HepG2 (cell line): ENCODE measurements at regions not wholly inside any gene's neighbourhood (a gene's known extent, or its start where the extent isn't known, plus 50 kb on each side); places are given as distances from the start of the nearest gene placed in this dataset.

Experiments
- ATAC-seq: fragments of 200-7000 bp; cut with Tn5 transposase; 3 replicates; pipeline ENCODE4 v1.9.1; 2020; ENCODE audit warnings: mild to moderate bottlenecking, moderate library complexity
- BruUV-seq: library from RNA; stranded (reverse); fragments of 400-500 nt; replicated peaks from 2 replicates; lab custom pipeline; 2021; lab: Mats Ljungman, UMichigan
- CTCF ChIA-PET: fragments of 300-600 bp; formaldehyde crosslinking; extraction: SDS; loops from one replicate; lab custom pipeline; 2021; ENCODE audit warnings: low total read pairs, inconsistent platforms, low intra/inter-chr PET ratio; lab: Yijun Ruan, JAX
- POLR2A ChIA-PET: fragments of 350-600 bp; sonication (Branson Sonifier 250); formaldehyde crosslinking; loops from one replicate; lab custom pipeline; 2020; ENCODE audit warnings: antibody characterized with exemption, inconsistent platforms; lab: Yijun Ruan, JAX
- DNase-seq: peaks from one replicate; pipeline ENCODE4 v3.0.0-alpha.2; 2015; ENCODE audit warnings: low spot score
- FAIRE-seq: peaks from 3 replicates; lab custom pipeline; 2011; peaks lifted over from hg19 to GRCh38; lab: Jason Lieb, UNC
- H2AFZ ChIP-seq: one replicate; pipeline ENCODE4 v1.6.1; 2011; ENCODE audit warnings: low read length, inconsistent platforms
- H3K27ac ChIP-seq: fragments of 300-600 bp; 3 replicates; pipeline ENCODE4 v1.8.0; 2011; ENCODE audit warnings: mixed run types, mild to moderate bottlenecking, mixed read lengths, low read length, inconsistent platforms; ENCODE audit not compliant: insufficient read depth; ENCODE audit errors: extremely low read length
- H3K27me3 ChIP-seq, 2 experiments: fragments of 200-600 bp in 1 of 2; 2 replicates in 1 of 2; 3 replicates in 1 of 2; pipeline versions ENCODE4 v1.6.0 to v1.8.0; 2011; ENCODE audit warnings: low read length in 2 of 2, mild to moderate bottlenecking in 2 of 2, moderate library complexity in 2 of 2, inconsistent platforms in 1 of 2; ENCODE audit not compliant: insufficient read depth in 2 of 2, control insufficient read depth in 1 of 2
- H3K36me3 ChIP-seq, 2 experiments: fragments of 200-600 bp in 1 of 2; replicated peaks in 1 of 2; 2 replicates in 1 of 2; 3 replicates in 1 of 2; pipeline versions ENCODE4 v1.5.1 to v1.8.0; 2011; ENCODE audit warnings: low read length in 2 of 2, inconsistent platforms in 1 of 2; ENCODE audit not compliant: insufficient read depth in 2 of 2, control insufficient read depth in 1 of 2
- H3K4me1 ChIP-seq: 2 replicates; pipeline ENCODE4 v1.5.1; 2012; ENCODE audit warnings: low read length, inconsistent platforms; ENCODE audit not compliant: insufficient read depth
- H3K4me2 ChIP-seq: 2 replicates; pipeline ENCODE4 v1.6.0; 2011; ENCODE audit warnings: low read depth, low read length, inconsistent platforms
- H3K4me3 ChIP-seq, 3 experiments: fragments of 200-600 bp in 1 of 3; sonication (generic), shearing (Covaris generic) in 1 of 3; replicated peaks in 1 of 3; 2 replicates each; pipeline ENCODE4 v1.5.1; 2011 to 2016; ENCODE audit warnings: low read length in 3 of 3, inconsistent platforms in 2 of 3, low read depth in 2 of 3, mild to moderate bottlenecking in 2 of 3, control low read depth in 1 of 3, mixed read lengths in 1 of 3; ENCODE audit not compliant: insufficient read depth in 1 of 3
- H3K79me2 ChIP-seq: one replicate; pipeline ENCODE4 v1.6.1; 2011; ENCODE audit warnings: low read length, inconsistent platforms; ENCODE audit not compliant: insufficient read depth
- H3K9ac ChIP-seq: 2 replicates; pipeline ENCODE4 v1.6.0; 2011; ENCODE audit warnings: mild to moderate bottlenecking, low read depth, low read length, inconsistent platforms; ENCODE audit not compliant: insufficient read depth
- H3K9me3 ChIP-seq: 2 replicates; pipeline ENCODE4 v1.5.1; 2012; ENCODE audit warnings: mild to moderate bottlenecking, low read length
- H4K20me1 ChIP-seq: 2 replicates; pipeline ENCODE4 v1.6.0; 2011; ENCODE audit warnings: inconsistent platforms, mild to moderate bottlenecking, low read length, moderate library complexity; ENCODE audit not compliant: insufficient read depth
- CEBPB ChIP-seq: IDR thresholded peaks from 2 replicates; pipeline ENCODE4 v1.6.1; 2011; ENCODE audit warnings: low read depth, low read length, improper control_type of control experiment, borderline replicate concordance
- EP300 ChIP-seq, 3 experiments: sonication (generic) in 1 of 3; formaldehyde crosslinking in 1 of 3; IDR thresholded peaks; 2 replicates each; pipeline versions ENCODE4 v1.5.1 to v1.6.1; 2011 to 2020; ENCODE audit warnings: low read depth in 2 of 3, low read length in 2 of 3, borderline replicate concordance in 1 of 3, improper control_type of control experiment in 1 of 3, mild to moderate bottlenecking in 1 of 3, missing genetic modification reagents in 1 of 3, moderate library complexity in 1 of 3
- ETV5 ChIP-seq: IDR thresholded peaks from 2 replicates; pipeline ENCODE4 v1.6.1; 2018; ENCODE audit warnings: missing biosample characterization, missing genetic modification reagents, inconsistent platforms, borderline replicate concordance
- FOXA1 ChIP-seq, 2 experiments: fragments of 450-650 bp in 1 of 2; sonication (generic) in 1 of 2; formaldehyde crosslinking in 1 of 2; IDR thresholded peaks; 2 replicates each; pipeline versions ENCODE4 v1.4.0 to v1.6.1; 2016 to 2020; ENCODE audit warnings: missing genetic modification reagents in 1 of 2
- HMG20B ChIP-seq: conservative IDR thresholded peaks from 2 replicates; pipeline ENCODE4 v1.6.1; 2016; ENCODE audit warnings: missing genetic modification reagents, missing compliant biosample characterization
- MED1 ChIP-seq: sonication (generic); formaldehyde crosslinking; IDR thresholded peaks from 2 replicates; pipeline ENCODE4 v1.4.0; 2020; ENCODE audit warnings: missing genetic modification reagents
- STAG1 ChIP-seq: sonication (generic); formaldehyde crosslinking; IDR thresholded peaks from 2 replicates; pipeline ENCODE4 v1.4.0; 2020; ENCODE audit warnings: missing genetic modification reagents
- TEAD3 ChIP-seq: optimal IDR thresholded peaks from 2 replicates; pipeline ENCODE3; 2016; ENCODE audit warnings: borderline replicate concordance
- ZNF780A ChIP-seq: sonication (generic); formaldehyde crosslinking; IDR thresholded peaks from 2 replicates; pipeline ENCODE4 v1.8.0; 2022; ENCODE audit warnings: mild to moderate bottlenecking, missing genetic modification reagents, moderate library complexity
- WGBS: methylation state at CpG from one replicate; pipeline ENCODE4 v1.1.6; 2017; ENCODE audit warnings: low lambda C conversion rate; 5-methylcytosine and 5-hydroxymethylcytosine counted together
- in situ Hi-C: cut with HindIII; loops from 2 replicates; pipeline ENCODE4 v1.10.0; 2017; ENCODE audit warnings: low pct_unique_long_range_greater_than_20kb; ENCODE audit not compliant: extremely low pct_ligation_motif_present
- intact Hi-C: fragments of 100-400 bp; cut with micrococcal nuclease; formaldehyde crosslinking; loops from one replicate; pipeline ENCODE4 v1.10.0; 2022; ENCODE audit not compliant: unreplicated experiment
- TF ChIP-seq, protein P1 (sequence below): IDR thresholded peaks from 2 replicates; pipeline ENCODE4 v1.4.0; 2020; ENCODE audit warnings: mild to moderate bottlenecking, missing genetic modification reagents
- TF ChIP-seq, protein P2 (sequence below): sonication (generic); formaldehyde crosslinking; IDR thresholded peaks from 2 replicates; pipeline ENCODE4 v1.5.0; 2020; ENCODE audit warnings: mild to moderate bottlenecking, missing genetic modification reagents, moderate library complexity

DNA sequence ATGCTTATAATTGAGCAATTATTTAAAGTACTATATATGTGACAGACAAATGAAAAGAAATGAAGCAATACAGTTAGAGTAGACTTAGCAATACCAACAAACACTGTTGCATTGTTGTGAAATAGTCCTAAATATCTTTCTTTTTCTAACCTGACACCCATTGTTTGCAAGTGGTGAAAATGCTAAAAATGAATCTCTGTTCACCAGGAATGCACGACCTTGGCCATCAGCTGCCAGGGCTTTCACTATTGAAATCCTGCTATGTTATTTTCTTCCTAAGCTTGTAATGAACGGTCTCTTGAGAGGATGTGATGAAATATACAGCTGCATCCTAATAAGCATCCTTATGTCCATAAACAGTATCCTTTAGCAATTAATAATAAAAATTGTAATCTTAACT lies 136.2 kb upstream of the MGAT5 start (continued):
- peak; percentile 74 for TF ChIP-seq TEAD3 (CRISPR knock-in tag)
- TF ChIP-seq, protein P1, sequence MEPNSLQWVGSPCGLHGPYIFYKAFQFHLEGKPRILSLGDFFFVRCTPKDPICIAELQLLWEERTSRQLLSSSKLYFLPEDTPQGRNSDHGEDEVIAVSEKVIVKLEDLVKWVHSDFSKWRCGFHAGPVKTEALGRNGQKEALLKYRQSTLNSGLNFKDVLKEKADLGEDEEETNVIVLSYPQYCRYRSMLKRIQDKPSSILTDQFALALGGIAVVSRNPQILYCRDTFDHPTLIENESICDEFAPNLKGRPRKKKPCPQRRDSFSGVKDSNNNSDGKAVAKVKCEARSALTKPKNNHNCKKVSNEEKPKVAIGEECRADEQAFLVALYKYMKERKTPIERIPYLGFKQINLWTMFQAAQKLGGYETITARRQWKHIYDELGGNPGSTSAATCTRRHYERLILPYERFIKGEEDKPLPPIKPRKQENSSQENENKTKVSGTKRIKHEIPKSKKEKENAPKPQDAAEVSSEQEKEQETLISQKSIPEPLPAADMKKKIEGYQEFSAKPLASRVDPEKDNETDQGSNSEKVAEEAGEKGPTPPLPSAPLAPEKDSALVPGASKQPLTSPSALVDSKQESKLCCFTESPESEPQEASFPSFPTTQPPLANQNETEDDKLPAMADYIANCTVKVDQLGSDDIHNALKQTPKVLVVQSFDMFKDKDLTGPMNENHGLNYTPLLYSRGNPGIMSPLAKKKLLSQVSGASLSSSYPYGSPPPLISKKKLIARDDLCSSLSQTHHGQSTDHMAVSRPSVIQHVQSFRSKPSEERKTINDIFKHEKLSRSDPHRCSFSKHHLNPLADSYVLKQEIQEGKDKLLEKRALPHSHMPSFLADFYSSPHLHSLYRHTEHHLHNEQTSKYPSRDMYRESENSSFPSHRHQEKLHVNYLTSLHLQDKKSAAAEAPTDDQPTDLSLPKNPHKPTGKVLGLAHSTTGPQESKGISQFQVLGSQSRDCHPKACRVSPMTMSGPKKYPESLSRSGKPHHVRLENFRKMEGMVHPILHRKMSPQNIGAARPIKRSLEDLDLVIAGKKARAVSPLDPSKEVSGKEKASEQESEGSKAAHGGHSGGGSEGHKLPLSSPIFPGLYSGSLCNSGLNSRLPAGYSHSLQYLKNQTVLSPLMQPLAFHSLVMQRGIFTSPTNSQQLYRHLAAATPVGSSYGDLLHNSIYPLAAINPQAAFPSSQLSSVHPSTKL (CRISPR knock-in tag), result 0 out of 2 replicates have a peak, but pooled peaks have one; percentile 65
- TF ChIP-seq HMG20B (CRISPR knock-in tag), result peak; percentile 90; the same call in 1 of the 2 replicates
- peak; percentile 93 for TF ChIP-seq CEBPB
- TF ChIP-seq FOXA1 (IDR thresholded peaks at IDR 0.05), result no peak
- TF ChIP-seq FOXA1 (CRISPR knock-in tag; IDR thresholded peaks at IDR 0.05), result 0 out of 2 replicates have a peak, but pooled peaks have one; percentile 8

DNA sequence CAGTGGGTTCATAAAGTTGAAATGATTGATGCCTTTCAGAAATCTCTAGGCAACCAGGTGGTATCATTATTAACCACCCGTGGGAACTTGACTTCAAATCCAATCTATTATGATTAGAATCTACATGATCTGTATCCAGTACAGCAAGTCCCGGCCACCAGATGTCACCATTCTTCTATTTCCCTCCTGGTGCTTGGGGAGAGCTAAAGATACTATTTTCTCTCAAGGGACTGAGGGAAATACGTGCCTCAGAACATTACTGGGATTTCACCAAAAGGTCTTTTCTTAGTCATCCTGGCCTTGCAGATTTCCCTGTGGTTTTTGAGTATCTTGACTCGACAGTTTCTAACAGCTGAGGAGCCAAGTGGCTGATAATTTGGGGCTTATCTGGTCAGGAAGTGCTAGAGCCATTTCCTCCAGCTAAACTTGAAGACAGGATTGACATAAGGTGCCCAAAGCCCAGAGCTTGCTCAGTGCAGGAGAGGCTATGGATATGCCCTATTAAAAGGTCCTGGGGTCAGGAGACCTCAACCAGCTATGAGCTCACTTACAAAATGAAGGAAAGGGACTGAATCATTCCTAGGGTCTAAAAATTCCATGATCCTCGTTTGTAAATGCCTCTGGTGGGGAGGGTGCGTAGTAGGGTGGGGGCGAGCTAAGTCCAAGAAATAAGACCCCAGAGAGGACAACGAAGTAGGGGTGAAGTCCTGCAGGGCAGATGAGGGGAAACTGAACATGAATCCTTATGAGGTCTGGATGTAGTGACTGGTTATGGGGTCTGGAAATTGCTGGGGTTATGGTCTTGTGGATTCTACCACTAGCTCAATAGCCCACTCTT lies 135.4 kb upstream of the MGAT5 start:
- Histone ChIP-seq H3K36me3 (no peaks in the 10 kb centered on the region), H3K79me2 (peaks cover 28% of the 10 kb centered on the region), H2AFZ (peak overlapping the region; percentile 95), H3K9ac (peak overlapping the region; percentile 38; the same call in 1 of the 2 replicates), H3K4me3 (peak overlapping the region; percentile 80 to 90 (median 83)), H3K9me3 (no peaks in the 10 kb centered on the region), H3K4me1 (peaks cover 44% of the 10 kb centered on the region), H3K4me2 (peak overlapping the region; percentile 96), H3K27ac (no peak overlapping the region), H3K27me3 (no peaks in the 10 kb centered on the region), H4K20me1 (peaks cover 19% of the 10 kb centered on the region)
- ChIA-PET CTCF (interaction anchor here (0.5 to 3.9 kb wide), 9 partner anchors 89 to 332 kb away, joined by 3 to 60 read pairs (median 7); no protein-coding TSS in a partner anchor), POLR2A (interaction anchor here (1.0 to 4.5 kb wide), 5 partner anchors 89 to 294 kb away, joined by 3 to 48 read pairs (median 8); no protein-coding TSS in a partner anchor)
- intact Hi-C loops (loop anchor here (1.0 to 10.0 kb wide), 10 partner anchors 20 to 796 kb away; partner anchors contain the start of gene CCNT2), in situ Hi-C loops (loop anchor here (5.0 kb wide), 2 partner anchors 89 to 129 kb away; no protein-coding TSS in a partner anchor)
- peak; percentile 47 for ATAC-seq
- DNase-seq, result peak; percentile 92
- 18% methylated on average over 8 of the region's 8 CpGs for WGBS
- peak; percentile 76 for FAIRE-seq
- no TSS peak for BruUV-seq
- TF ChIP-seq, protein P2, sequence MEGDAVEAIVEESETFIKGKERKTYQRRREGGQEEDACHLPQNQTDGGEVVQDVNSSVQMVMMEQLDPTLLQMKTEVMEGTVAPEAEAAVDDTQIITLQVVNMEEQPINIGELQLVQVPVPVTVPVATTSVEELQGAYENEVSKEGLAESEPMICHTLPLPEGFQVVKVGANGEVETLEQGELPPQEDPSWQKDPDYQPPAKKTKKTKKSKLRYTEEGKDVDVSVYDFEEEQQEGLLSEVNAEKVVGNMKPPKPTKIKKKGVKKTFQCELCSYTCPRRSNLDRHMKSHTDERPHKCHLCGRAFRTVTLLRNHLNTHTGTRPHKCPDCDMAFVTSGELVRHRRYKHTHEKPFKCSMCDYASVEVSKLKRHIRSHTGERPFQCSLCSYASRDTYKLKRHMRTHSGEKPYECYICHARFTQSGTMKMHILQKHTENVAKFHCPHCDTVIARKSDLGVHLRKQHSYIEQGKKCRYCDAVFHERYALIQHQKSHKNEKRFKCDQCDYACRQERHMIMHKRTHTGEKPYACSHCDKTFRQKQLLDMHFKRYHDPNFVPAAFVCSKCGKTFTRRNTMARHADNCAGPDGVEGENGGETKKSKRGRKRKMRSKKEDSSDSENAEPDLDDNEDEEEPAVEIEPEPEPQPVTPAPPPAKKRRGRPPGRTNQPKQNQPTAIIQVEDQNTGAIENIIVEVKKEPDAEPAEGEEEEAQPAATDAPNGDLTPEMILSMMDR (CRISPR knock-in tag), result peak; percentile 93
- no peak for TF ChIP-seq ZNF780A (CRISPR knock-in tag)
- TF ChIP-seq STAG1, result peak; percentile 94
- TF ChIP-seq EP300 (IDR thresholded peaks at IDR 0.05; ENCODE audit: low read depth in 2 of 2, low read length in 2 of 2), result 0 out of 4 replicates have a peak, but pooled peaks of 1 of the 2 experiments have one; percentile 9
- no peak for TF ChIP-seq EP300 (CRISPR knock-in tag; IDR thresholded peaks at IDR 0.05; ENCODE audit: borderline replicate concordance)
- TF ChIP-seq MED1, result 0 out of 2 replicates have a peak, but pooled peaks have one; percentile 25
- no peak for TF ChIP-seq ETV5 (CRISPR knock-in tag)
